Activated B cell treated with CpG ODN at 0.5 μM for 24 hours (primary cell): ENCODE measurements at regions not wholly inside any gene's neighbourhood (a gene's known extent, or its start where the extent isn't known, plus 50 kb on each side); places are given as distances from the start of the nearest gene placed in this dataset.

Source experiments
- ATAC-seq: fragments of 200-7000 bp; cut with Tn5 transposase; one replicate; pipeline ENCODE4 v1.10.0; 2021; ENCODE audit warnings: low read depth, mild to moderate bottlenecking, moderate library complexity
- CTCF ChIA-PET: fragments of 350-600 bp; sonication (Branson Sonifier 250); formaldehyde crosslinking; loops from one replicate; lab custom pipeline; 2021; ENCODE audit warnings: antibody characterized with exemption; lab: Charles Lee
- POLR2A ChIA-PET: fragments of 350-600 bp; sonication (Branson Sonifier 250); formaldehyde crosslinking; loops from one replicate; lab custom pipeline; 2021; ENCODE audit warnings: antibody characterized with exemption; lab: Charles Lee
- DNase-seq: peaks from one replicate; pipeline ENCODE4 v3.0.0; 2022
- H3K27ac Mint-ChIP-seq: one replicate; pipeline ENCODE4 v1.8.0; 2020; ENCODE audit warnings: mixed read lengths
- H3K27me3 Mint-ChIP-seq: one replicate; pipeline ENCODE4 v1.8.0; 2021; ENCODE audit warnings: mixed read lengths
- H3K36me3 Mint-ChIP-seq: one replicate; pipeline ENCODE4 v1.8.0; 2021; ENCODE audit warnings: low read depth, mixed read lengths
- H3K4me1 Mint-ChIP-seq: one replicate; pipeline ENCODE4 v1.8.0; 2021; ENCODE audit warnings: mixed read lengths
- H3K4me3 Mint-ChIP-seq: one replicate; pipeline ENCODE4 v1.8.0; 2020; ENCODE audit warnings: mild to moderate bottlenecking, mixed read lengths
- H3K9me3 Mint-ChIP-seq: one replicate; pipeline ENCODE4 v1.8.0; 2020; ENCODE audit warnings: mixed read lengths
- CTCF ChIP-seq: fragments of 200-600 bp; IDR thresholded peaks from one replicate; pipeline ENCODE4 v1.8.0; 2022; ENCODE audit warnings: antibody characterized with exemption, mild to moderate bottlenecking
- intact Hi-C: fragments of 100-400 bp; cut with micrococcal nuclease; formaldehyde crosslinking; loops from one replicate; pipeline ENCODE4 v1.15.1; 2024

GRCh38 chr22:48250937-48251530, 1488.6 kb downstream of the TBC1D22A start:
- TF ChIP-seq CTCF: no peak
- no peak overlapping the region for H3K4me3 Mint-ChIP-seq
- ChIA-PET CTCF (no interaction called here), POLR2A (no interaction called here)
- DNase-seq: no peak
- no peak overlapping the region for H3K27ac Mint-ChIP-seq
- H3K36me3 Mint-ChIP-seq: no peaks in the 10 kb centered on the region
- no peak for ATAC-seq
- intact Hi-C loops: no loop called here
- no peaks in the 10 kb centered on the region for H3K9me3 Mint-ChIP-seq
- no peaks in the 10 kb centered on the region for H3K4me1 Mint-ChIP-seq
- H3K27me3 Mint-ChIP-seq: peaks cover 39% of the 10 kb centered on the region

GRCh38 chr22:48250286-48250895, 1487.9 kb downstream of the TBC1D22A start:
- ChIA-PET CTCF (no interaction called here), POLR2A (no interaction called here)
- ATAC-seq (no peak), DNase-seq (no peak)
- peaks cover under 1% of the 10 kb centered on the region for H3K4me1 Mint-ChIP-seq
- no peaks in the 10 kb centered on the region for H3K36me3 Mint-ChIP-seq
- H3K27ac Mint-ChIP-seq: no peak overlapping the region
- TF ChIP-seq CTCF: no peak
- H3K27me3 Mint-ChIP-seq: peaks cover 36% of the 10 kb centered on the region
- H3K4me3 Mint-ChIP-seq: no peak overlapping the region
- no peaks in the 10 kb centered on the region for H3K9me3 Mint-ChIP-seq
- intact Hi-C loops: no loop called here

- intact Hi-C loops: no loop called here
- H3K4me1 Mint-ChIP-seq: peaks cover 4% of the 10 kb centered on the region
- CTCF ChIA-PET: no interaction called here
- DNase-seq: no peak
- no peak overlapping the region for H3K27ac Mint-ChIP-seq
- H3K36me3 Mint-ChIP-seq: no peaks in the 10 kb centered on the region
- POLR2A ChIA-PET: no interaction called here
- H3K9me3 Mint-ChIP-seq: no peaks in the 10 kb centered on the region
- no peak for ATAC-seq
- no peak for TF ChIP-seq CTCF
- H3K27me3 Mint-ChIP-seq: peaks cover 35% of the 10 kb centered on the region
- no peak overlapping the region for H3K4me3 Mint-ChIP-seq
These were observed 1487.3 kb downstream of the TBC1D22A start for GRCh38 chr22:48249713-48250268.

- DNase-seq: no peak
- ChIA-PET POLR2A (no interaction called here), CTCF (no interaction called here)
- ATAC-seq: no peak
- Mint-ChIP-seq H3K27me3 (peaks cover 32% of the 10 kb centered on the region), H3K4me1 (peaks cover 4% of the 10 kb centered on the region), H3K4me3 (no peak overlapping the region), H3K9me3 (no peaks in the 10 kb centered on the region), H3K36me3 (no peaks in the 10 kb centered on the region), H3K27ac (no peak overlapping the region)
- intact Hi-C loops: no loop called here
- TF ChIP-seq CTCF: no peak
These were observed 1486.5 kb downstream of the TBC1D22A start for GRCh38 chr22:48248901-48249455.

GRCh38 chr22:48247829-48248228, 1485.4 kb downstream of the TBC1D22A start:
- intact Hi-C loops: no loop called here
- POLR2A ChIA-PET: no interaction called here
- Mint-ChIP-seq H3K4me3 (no peak overlapping the region), H3K36me3 (no peaks in the 10 kb centered on the region), H3K9me3 (no peaks in the 10 kb centered on the region), H3K27ac (no peak overlapping the region), H3K27me3 (peaks cover 30% of the 10 kb centered on the region), H3K4me1 (peaks cover 4% of the 10 kb centered on the region)
- no peak for TF ChIP-seq CTCF
- CTCF ChIA-PET: no interaction called here
- no peak for DNase-seq
- ATAC-seq: no peak
